ENCODE measurements at regions not wholly inside any gene's neighbourhood (a gene's known extent, or its start where the extent isn't known, plus 50 kb on each side); places are given as distances from the start of the nearest gene placed in this dataset.

DNA sequence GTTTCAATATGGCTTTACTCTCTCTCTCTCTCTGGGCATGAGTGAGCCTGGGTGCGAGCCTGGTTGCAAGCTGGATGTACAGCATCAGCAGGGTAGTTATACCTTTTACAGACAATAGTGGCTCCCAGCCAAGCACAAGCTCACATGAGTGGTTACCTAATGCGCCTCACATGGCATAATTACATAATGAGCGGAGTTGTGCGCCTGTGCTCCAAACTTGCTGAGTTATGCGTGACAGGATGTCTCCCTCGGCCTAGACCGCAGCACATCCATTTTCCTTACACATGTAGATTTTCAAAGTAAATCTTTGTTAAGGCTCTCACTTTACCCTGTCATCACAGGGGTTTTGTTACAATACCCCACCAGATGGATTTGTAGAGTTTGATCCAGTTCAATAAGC, 233.5 kb upstream of the WWC1 start:
- no peak for TF ChIP-seq ZBTB39 (CRISPR knock-in tag; IDR thresholded peaks at IDR 0.05)
- no peak for TF ChIP-seq ZNF747 (CRISPR knock-in tag; IDR thresholded peaks at IDR 0.05; ENCODE audit: borderline replicate concordance)
